Gastrocnemius medialis (tissue), 4 donors: ENCODE measurements at regions not wholly inside any gene's neighbourhood (a gene's known extent, or its start where the extent isn't known, plus 50 kb on each side); places are given as distances from the start of the nearest gene placed in this dataset.

Experiments
- ATAC-seq, 2 donors: fragments of 150-250 bp; one replicate each; pipeline ENCODE4 v1.9.1; 2016
- DNase-seq, 2 donors: peaks; one replicate each; pipeline ENCODE4 v3.0.0-alpha.2; 2019
- H3K27ac ChIP-seq, 4 donors: fragments of 200-600 bp; sonication (generic); 1 replicate in 1 of 4; 2 replicates in 3 of 4; pipeline ENCODE4 v1.5.1; 2016 to 2018; ENCODE audit warnings: mild to moderate bottlenecking in 2 of 4, moderate library complexity in 1 of 4
- H3K27me3 ChIP-seq, 3 donors: fragments of 200-600 bp; sonication (generic) in 2 of 3; 1 replicate in 1 of 3; 2 replicates in 2 of 3; pipeline versions ENCODE4 v1.5.1 to v1.6.0; 2016 to 2019; ENCODE audit warnings: mild to moderate bottlenecking in 1 of 3, moderate library complexity in 1 of 3
- H3K36me3 ChIP-seq, 2 donors: fragments of 200-600 bp; sonication (generic) in 1 of 2; one replicate each; pipeline ENCODE4 v1.5.1; 2017 to 2018
- H3K4me1 ChIP-seq, 2 donors: fragments of 200-600 bp; sonication (generic) in 1 of 2; one replicate each; pipeline ENCODE4 v1.5.1; 2016 to 2017; ENCODE audit warnings: mild to moderate bottlenecking in 2 of 2
- H3K4me3 ChIP-seq, 4 donors: fragments of 200-600 bp; sonication (generic) in 3 of 4; 1 replicate in 1 of 4; 2 replicates in 3 of 4; pipeline ENCODE4 v1.5.1; 2016 to 2019; ENCODE audit warnings: mild to moderate bottlenecking in 2 of 4
- H3K9me3 ChIP-seq, 3 donors: fragments of 200-600 bp; sonication (generic) in 2 of 3; 1 replicate in 1 of 3; 2 replicates in 2 of 3; pipeline ENCODE4 v1.5.1; 2016 to 2019
- POLR2A ChIP-seq, 2 donors: fragments of 450-650 bp; IDR thresholded peaks; one replicate each; pipeline ENCODE4 v1.6.1; 2017; ENCODE audit warnings: antibody characterized with exemption in 2 of 2, mild to moderate bottlenecking in 2 of 2, moderate library complexity in 2 of 2
- in situ Hi-C, 4 donors: fragments of 200-750 bp; cut with MboI; loops; one replicate each; pipeline versions ENCODE4 v1.15.0 to v1.8.0; 2017; ENCODE audit warnings: low sequenced_read_pairs in 4 of 4
- intact Hi-C: fragments of 100-400 bp; cut with DNase I; formaldehyde crosslinking; loops from one replicate; pipeline ENCODE4 v1.15.1; 2023; ENCODE audit warnings: low total_unique reads
- TF ChIP-seq, protein P1 (sequence below), 5 experiments: fragments of 450-650 bp in 3 of 5; fragments of 200-600 bp in 2 of 5; sonication (generic) in 2 of 5; IDR thresholded peaks in 4 of 5; conservative IDR thresholded peaks in 1 of 5; 1 replicate in 4 of 5; 2 replicates in 1 of 5; pipeline ENCODE4 v1.5.1; 2016 to 2019; ENCODE audit warnings: antibody characterized with exemption in 5 of 5, mild to moderate bottlenecking in 3 of 5, moderate library complexity in 3 of 5

DNA sequence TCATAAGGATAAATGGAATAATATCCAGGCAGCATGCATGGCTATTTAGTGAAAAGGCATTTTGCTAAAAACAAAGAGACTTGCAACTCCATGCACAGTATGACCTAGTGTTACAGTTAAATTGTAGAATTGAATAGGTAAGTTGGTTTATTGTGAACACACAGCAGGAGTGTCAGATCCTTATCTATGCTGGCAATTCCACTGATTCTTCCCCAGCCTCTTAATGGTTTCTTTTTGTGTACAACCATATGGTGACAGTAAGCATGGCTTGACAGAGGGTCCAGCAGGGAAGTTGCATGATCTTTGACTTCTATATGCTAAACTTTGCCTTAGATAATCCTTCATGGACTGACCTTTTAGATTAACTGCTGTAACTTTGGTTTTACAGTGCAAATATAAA is 936.6 kb upstream of the EPHA5 start:
- in situ Hi-C loops: no loop called here
- Histone ChIP-seq H3K9me3 (no peaks in the 10 kb centered on the region), H3K4me3 (no peak overlapping the region), H3K4me1 (no peaks in the 10 kb centered on the region), H3K27ac (no peak overlapping the region), H3K36me3 (no peaks in the 10 kb centered on the region), H3K27me3 (no peaks in the 10 kb centered on the region)
- intact Hi-C loops: no loop called here
- no peak for DNase-seq
- TF ChIP-seq, protein P1, sequence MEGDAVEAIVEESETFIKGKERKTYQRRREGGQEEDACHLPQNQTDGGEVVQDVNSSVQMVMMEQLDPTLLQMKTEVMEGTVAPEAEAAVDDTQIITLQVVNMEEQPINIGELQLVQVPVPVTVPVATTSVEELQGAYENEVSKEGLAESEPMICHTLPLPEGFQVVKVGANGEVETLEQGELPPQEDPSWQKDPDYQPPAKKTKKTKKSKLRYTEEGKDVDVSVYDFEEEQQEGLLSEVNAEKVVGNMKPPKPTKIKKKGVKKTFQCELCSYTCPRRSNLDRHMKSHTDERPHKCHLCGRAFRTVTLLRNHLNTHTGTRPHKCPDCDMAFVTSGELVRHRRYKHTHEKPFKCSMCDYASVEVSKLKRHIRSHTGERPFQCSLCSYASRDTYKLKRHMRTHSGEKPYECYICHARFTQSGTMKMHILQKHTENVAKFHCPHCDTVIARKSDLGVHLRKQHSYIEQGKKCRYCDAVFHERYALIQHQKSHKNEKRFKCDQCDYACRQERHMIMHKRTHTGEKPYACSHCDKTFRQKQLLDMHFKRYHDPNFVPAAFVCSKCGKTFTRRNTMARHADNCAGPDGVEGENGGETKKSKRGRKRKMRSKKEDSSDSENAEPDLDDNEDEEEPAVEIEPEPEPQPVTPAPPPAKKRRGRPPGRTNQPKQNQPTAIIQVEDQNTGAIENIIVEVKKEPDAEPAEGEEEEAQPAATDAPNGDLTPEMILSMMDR (IDR thresholded peaks at IDR 0.05 in 4 of 5, conservative IDR thresholded peaks at IDR 0.05 in 1 of 5): no peak
- TF ChIP-seq POLR2A (IDR thresholded peaks at IDR 0.05): no peak
- ATAC-seq: no peak

DNA sequence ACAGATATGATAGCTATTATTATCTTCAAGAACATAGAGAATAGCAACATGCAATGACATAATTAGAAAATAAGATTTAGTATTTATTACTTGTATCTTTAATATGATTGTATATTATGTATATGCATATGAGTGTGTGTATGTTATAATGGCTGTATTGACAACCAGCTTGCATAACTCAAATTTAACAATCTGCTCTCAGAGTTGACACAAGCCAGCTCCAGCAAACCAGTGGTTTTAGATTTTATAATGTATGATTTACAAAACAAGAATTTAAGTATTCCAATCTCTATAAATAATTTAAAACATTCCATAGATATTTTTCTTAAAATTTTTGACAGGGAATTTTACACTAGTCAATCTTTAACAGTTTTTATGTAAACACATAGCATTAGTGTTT is 935.9 kb upstream of the EPHA5 start:
- Histone ChIP-seq H3K4me1 (no peaks in the 10 kb centered on the region), H3K27me3 (no peaks in the 10 kb centered on the region), H3K4me3 (no peak overlapping the region), H3K36me3 (no peaks in the 10 kb centered on the region), H3K9me3 (no peaks in the 10 kb centered on the region), H3K27ac (no peak overlapping the region)
- ATAC-seq: no peak
- intact Hi-C loops: no loop called here
- in situ Hi-C loops: no loop called here
- DNase-seq: no peak
- no peak for TF ChIP-seq POLR2A (IDR thresholded peaks at IDR 0.05)
- TF ChIP-seq, protein P1 (IDR thresholded peaks at IDR 0.05 in 4 of 5, conservative IDR thresholded peaks at IDR 0.05 in 1 of 5): no peak

DNA sequence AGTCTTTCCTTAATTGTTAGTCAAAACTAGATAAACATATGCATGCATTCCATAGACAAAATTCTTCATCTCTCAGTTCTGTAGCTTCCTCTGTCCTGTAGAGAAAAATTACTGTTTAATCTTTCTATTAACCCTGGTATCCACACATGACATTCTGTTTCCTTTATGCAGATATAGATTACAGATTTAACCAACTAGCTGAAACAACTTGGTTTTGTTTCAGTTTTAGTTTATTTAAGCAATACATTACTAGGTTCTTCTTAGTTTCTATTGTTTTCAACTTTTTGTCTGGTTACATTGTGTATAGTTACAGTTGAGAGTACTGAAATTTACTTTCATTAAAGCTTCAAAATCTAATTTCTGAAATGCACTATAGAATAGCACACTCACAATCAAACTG is 933.9 kb upstream of the EPHA5 start:
- Histone ChIP-seq H3K27me3 (no peaks in the 10 kb centered on the region), H3K4me3 (no peak overlapping the region), H3K9me3 (no peaks in the 10 kb centered on the region), H3K36me3 (no peaks in the 10 kb centered on the region), H3K27ac (no peak overlapping the region), H3K4me1 (no peaks in the 10 kb centered on the region)
- TF ChIP-seq, protein P1 (IDR thresholded peaks at IDR 0.05 in 4 of 5, conservative IDR thresholded peaks at IDR 0.05 in 1 of 5): no peak
- TF ChIP-seq POLR2A (IDR thresholded peaks at IDR 0.05): no peak
- ATAC-seq (no peak), DNase-seq (no peak)
- intact Hi-C loops: no loop called here
- in situ Hi-C loops: no loop called here

DNA sequence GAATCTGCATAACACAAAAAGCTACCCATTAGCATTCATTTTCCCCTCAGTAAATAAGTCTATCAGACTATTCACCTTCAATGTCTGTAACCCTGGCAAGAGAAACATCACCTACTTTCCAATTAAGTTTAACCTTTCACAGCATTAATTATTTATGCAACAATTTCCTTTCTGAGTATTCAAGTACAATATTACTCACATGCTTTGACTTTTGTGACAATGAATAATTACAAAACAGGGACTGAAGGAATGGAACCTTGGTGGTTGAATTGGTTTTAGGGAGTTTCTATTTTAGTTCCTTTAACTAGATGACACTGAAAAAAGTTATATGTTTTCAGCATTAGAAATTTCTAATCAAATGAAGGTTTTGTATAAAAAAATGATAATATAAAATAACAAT is 932.3 kb upstream of the EPHA5 start:
- no peaks in the 10 kb centered on the region for H3K9me3 ChIP-seq
- H3K27me3 ChIP-seq: no peaks in the 10 kb centered on the region
- in situ Hi-C loops (no loop called here), intact Hi-C loops (no loop called here)
- H3K4me1 ChIP-seq: no peaks in the 10 kb centered on the region
- DNase-seq (no peak), ATAC-seq (no peak)
- TF ChIP-seq, protein P1 (IDR thresholded peaks at IDR 0.05 in 4 of 5, conservative IDR thresholded peaks at IDR 0.05 in 1 of 5): no peak
- no peak for TF ChIP-seq POLR2A (IDR thresholded peaks at IDR 0.05)
- no peak overlapping the region for H3K27ac ChIP-seq
- no peaks in the 10 kb centered on the region for H3K36me3 ChIP-seq
- no peak overlapping the region for H3K4me3 ChIP-seq

DNA sequence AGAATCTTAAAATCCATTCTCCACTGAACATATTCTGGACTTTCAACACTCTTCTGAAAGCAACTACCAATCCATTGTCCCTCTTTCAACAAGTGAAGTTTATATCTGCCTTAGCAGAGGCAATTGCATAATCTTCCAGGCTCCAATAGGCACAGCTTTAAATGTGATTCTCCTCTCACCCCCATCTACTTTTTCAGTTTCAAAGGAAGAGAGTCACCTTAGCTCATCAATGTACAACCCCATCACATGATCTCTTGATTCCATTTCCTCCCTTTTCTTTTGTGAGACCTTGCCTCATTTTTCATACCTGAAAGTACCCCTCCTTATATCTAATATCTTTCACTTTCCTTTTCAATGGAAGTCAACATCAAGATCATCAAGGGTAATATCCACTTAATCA is 921.7 kb upstream of the EPHA5 start:
- in situ Hi-C loops (no loop called here), intact Hi-C loops (no loop called here)
- Histone ChIP-seq H3K9me3 (no peaks in the 10 kb centered on the region), H3K4me3 (no peak overlapping the region), H3K27ac (no peak overlapping the region), H3K27me3 (no peaks in the 10 kb centered on the region), H3K4me1 (no peaks in the 10 kb centered on the region), H3K36me3 (no peaks in the 10 kb centered on the region)
- ATAC-seq: no peak
- no peak for DNase-seq
- TF ChIP-seq, protein P1 (IDR thresholded peaks at IDR 0.05 in 4 of 5, conservative IDR thresholded peaks at IDR 0.05 in 1 of 5): no peak
- TF ChIP-seq POLR2A (IDR thresholded peaks at IDR 0.05): no peak
